ENCODE measurements at regions not wholly inside any gene's neighbourhood (a gene's known extent, or its start where the extent isn't known, plus 50 kb on each side); places are given as distances from the start of the nearest gene placed in this dataset.

DNA sequence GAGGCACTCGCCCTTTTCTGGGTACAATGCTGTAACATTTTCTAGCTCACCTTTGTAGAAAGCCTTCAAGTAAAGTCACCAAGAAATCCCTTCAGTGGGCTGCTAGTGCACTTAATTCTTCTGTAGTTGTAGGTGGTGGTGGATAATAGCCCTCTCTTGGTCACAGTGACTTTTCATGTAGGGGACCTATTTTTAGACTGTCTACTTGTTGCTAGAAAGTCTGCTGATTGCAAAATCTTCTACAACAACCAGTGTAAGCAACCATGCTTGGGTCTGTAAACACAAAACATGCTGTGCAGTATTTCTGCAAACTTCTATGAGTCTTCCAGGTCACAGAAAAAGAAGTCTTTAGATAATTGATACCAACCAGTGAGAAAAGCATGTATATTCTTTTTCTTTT lies 55.6 kb downstream of the PBDC1 start:
- H3K4me3 Mint-ChIP-seq, result no peak overlapping the region
- TF ChIP-seq, protein P1, sequence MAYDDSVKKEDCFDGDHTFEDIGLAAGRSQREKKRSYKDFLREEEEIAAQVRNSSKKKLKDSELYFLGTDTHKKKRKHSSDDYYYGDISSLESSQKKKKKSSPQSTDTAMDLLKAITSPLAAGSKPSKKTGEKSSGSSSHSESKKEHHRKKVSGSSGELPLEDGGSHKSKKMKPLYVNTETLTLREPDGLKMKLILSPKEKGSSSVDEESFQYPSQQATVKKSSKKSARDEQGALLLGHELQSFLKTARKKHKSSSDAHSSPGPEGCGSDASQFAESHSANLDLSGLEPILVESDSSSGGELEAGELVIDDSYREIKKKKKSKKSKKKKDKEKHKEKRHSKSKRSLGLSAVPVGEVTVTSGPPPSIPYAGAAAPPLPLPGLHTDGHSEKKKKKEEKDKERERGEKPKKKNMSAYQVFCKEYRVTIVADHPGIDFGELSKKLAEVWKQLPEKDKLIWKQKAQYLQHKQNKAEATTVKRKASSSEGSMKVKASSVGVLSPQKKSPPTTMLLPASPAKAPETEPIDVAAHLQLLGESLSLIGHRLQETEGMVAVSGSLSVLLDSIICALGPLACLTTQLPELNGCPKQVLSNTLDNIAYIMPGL (CRISPR knock-in tag; IDR thresholded peaks at IDR 0.05), result no peak
- TF ChIP-seq, protein P2, sequence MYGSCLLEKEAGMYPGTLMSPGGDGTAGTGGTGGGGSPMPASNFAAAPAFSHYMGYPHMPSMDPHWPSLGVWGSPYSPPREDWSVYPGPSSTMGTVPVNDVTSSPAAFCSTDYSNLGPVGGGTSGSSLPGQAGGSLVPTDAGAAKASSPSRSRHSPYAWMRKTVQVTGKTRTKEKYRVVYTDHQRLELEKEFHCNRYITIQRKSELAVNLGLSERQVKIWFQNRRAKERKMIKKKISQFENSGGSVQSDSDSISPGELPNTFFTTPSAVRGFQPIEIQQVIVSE (CRISPR knock-in tag; IDR thresholded peaks at IDR 0.05; ENCODE audit: borderline replicate concordance), result no peak
- no peak for TF ChIP-seq ZNF416 (CRISPR knock-in tag; IDR thresholded peaks at IDR 0.05)
- TF ChIP-seq SMAD3 (CRISPR knock-in tag; IDR thresholded peaks at IDR 0.05; ENCODE audit: borderline replicate concordance), result no peak
- TF ChIP-seq MYBL2 (CRISPR knock-in tag; IDR thresholded peaks at IDR 0.05), result no peak
- TF ChIP-seq ATF1 (CRISPR knock-in tag; IDR thresholded peaks at IDR 0.05), result no peak
- TF ChIP-seq, protein P3, sequence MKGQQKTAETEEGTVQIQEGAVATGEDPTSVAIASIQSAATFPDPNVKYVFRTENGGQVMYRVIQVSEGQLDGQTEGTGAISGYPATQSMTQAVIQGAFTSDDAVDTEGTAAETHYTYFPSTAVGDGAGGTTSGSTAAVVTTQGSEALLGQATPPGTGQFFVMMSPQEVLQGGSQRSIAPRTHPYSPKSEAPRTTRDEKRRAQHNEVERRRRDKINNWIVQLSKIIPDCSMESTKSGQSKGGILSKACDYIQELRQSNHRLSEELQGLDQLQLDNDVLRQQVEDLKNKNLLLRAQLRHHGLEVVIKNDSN (CRISPR knock-in tag; IDR thresholded peaks at IDR 0.05), result no peak
- no peak for TF ChIP-seq RELA (CRISPR knock-in tag; IDR thresholded peaks at IDR 0.05; ENCODE audit: borderline replicate concordance)
- TF ChIP-seq OVOL2 (CRISPR knock-in tag; IDR thresholded peaks at IDR 0.05; ENCODE audit: borderline replicate concordance), result no peak
- no peak for TF ChIP-seq NR3C1 (CRISPR knock-in tag; conservative IDR thresholded peaks at IDR 0.05; ENCODE audit: low read depth)
- TF ChIP-seq, protein P4, sequence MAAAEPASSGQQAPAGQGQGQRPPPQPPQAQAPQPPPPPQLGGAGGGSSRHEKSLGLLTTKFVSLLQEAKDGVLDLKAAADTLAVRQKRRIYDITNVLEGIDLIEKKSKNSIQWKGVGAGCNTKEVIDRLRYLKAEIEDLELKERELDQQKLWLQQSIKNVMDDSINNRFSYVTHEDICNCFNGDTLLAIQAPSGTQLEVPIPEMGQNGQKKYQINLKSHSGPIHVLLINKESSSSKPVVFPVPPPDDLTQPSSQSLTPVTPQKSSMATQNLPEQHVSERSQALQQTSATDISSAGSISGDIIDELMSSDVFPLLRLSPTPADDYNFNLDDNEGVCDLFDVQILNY (CRISPR knock-in tag; IDR thresholded peaks at IDR 0.05), result no peak
- no peak for TF ChIP-seq JUN (CRISPR knock-in tag; IDR thresholded peaks at IDR 0.05)
- TF ChIP-seq JAZF1 (CRISPR knock-in tag; IDR thresholded peaks at IDR 0.05), result no peak
- TF ChIP-seq NFATC4 (CRISPR knock-in tag; IDR thresholded peaks at IDR 0.05), result no peak
- TF ChIP-seq, protein P5, sequence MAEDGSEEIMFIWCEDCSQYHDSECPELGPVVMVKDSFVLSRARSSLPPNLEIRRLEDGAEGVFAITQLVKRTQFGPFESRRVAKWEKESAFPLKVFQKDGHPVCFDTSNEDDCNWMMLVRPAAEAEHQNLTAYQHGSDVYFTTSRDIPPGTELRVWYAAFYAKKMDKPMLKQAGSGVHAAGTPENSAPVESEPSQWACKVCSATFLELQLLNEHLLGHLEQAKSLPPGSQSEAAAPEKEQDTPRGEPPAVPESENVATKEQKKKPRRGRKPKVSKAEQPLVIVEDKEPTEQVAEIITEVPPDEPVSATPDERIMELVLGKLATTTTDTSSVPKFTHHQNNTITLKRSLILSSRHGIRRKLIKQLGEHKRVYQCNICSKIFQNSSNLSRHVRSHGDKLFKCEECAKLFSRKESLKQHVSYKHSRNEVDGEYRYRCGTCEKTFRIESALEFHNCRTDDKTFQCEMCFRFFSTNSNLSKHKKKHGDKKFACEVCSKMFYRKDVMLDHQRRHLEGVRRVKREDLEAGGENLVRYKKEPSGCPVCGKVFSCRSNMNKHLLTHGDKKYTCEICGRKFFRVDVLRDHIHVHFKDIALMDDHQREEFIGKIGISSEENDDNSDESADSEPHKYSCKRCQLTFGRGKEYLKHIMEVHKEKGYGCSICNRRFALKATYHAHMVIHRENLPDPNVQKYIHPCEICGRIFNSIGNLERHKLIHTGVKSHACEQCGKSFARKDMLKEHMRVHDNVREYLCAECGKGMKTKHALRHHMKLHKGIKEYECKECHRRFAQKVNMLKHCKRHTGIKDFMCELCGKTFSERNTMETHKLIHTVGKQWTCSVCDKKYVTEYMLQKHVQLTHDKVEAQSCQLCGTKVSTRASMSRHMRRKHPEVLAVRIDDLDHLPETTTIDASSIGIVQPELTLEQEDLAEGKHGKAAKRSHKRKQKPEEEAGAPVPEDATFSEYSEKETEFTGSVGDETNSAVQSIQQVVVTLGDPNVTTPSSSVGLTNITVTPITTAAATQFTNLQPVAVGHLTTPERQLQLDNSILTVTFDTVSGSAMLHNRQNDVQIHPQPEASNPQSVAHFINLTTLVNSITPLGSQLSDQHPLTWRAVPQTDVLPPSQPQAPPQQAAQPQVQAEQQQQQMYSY (CRISPR knock-in tag; IDR thresholded peaks at IDR 0.05), result no peak
- H3K36me3 Mint-ChIP-seq, result peaks cover 3% of the 10 kb centered on the region; the same call in 1 of the 2 replicates
- H3K4me1 Mint-ChIP-seq, result no peaks in the 10 kb centered on the region
- CTCF ChIA-PET, result no interaction called here
- ATAC-seq (no peak), DNase-seq (ENCODE audit: low spot score) (no peak)
- POLR2A ChIA-PET, result no interaction called here
- no peaks in the 10 kb centered on the region for H3K27me3 Mint-ChIP-seq (ENCODE audit: low read depth)
- H3K9me3 Mint-ChIP-seq, result peaks cover 6% of the 10 kb centered on the region
- no peak overlapping the region for H3K27ac Mint-ChIP-seq

DNA sequence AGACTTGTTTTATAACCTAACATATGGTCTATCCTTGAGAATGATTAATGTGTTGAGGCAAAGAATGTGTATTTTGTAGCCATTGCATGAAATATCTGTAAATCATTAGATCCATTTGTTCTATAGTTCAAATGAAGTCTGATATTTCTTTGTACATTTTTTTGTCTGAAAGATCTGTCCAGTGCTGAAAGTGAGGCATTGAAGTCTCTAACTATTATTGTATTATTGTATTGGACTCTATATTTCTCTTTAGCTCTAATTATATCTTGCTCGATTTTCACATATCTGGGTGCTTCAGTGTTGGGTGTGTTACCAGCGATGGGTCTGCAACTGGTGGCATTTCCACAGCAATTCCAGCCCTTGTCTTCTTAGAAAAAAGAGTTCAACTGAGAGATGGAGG lies 76.0 kb downstream of the PBDC1 start:
- Mint-ChIP-seq H3K27ac (no peak overlapping the region), H3K9me3 (no peaks in the 10 kb centered on the region), H3K27me3 (ENCODE audit: low read depth) (peaks cover 3% of the 10 kb centered on the region; the same call in 1 of the 2 replicates), H3K4me3 (no peak overlapping the region), H3K4me1 (no peaks in the 10 kb centered on the region), H3K36me3 (no peaks in the 10 kb centered on the region)
- CTCF ChIA-PET, result no interaction called here
- TF ChIP-seq ZNF219 (CRISPR knock-in tag; IDR thresholded peaks at IDR 0.05; ENCODE audit: borderline replicate concordance), result no peak
- TF ChIP-seq, protein P6, sequence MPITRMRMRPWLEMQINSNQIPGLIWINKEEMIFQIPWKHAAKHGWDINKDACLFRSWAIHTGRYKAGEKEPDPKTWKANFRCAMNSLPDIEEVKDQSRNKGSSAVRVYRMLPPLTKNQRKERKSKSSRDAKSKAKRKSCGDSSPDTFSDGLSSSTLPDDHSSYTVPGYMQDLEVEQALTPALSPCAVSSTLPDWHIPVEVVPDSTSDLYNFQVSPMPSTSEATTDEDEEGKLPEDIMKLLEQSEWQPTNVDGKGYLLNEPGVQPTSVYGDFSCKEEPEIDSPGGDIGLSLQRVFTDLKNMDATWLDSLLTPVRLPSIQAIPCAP (CRISPR knock-in tag; IDR thresholded peaks at IDR 0.05), result no peak
- TF ChIP-seq TP53 (CRISPR knock-in tag; IDR thresholded peaks at IDR 0.05), result no peak
- TF ChIP-seq PRRX2 (CRISPR knock-in tag; IDR thresholded peaks at IDR 0.05), result no peak
- TF ChIP-seq, protein P1 (CRISPR knock-in tag; IDR thresholded peaks at IDR 0.05), result no peak
- ATAC-seq (no peak), DNase-seq (ENCODE audit: low spot score) (no peak)
- POLR2A ChIA-PET, result no interaction called here

Data from WTC11 (cell line).